Activated CD4-positive, alpha-beta T cell treated with anti-CD3 and anti-CD28 coated beads, Interleukin-2, amount 50 U/mL, for 48 hours (primary cell): ENCODE measurements at regions not wholly inside any gene's neighbourhood (a gene's known extent, or its start where the extent isn't known, plus 50 kb on each side); places are given as distances from the start of the nearest gene placed in this dataset.

Source experiments
- DNase-seq, 2 experiments: peaks; one replicate each; pipeline ENCODE4 v3.0.0-alpha.2; 2020

GRCh38 chrX:125012585-125012984, 307.1 kb upstream of the TEX13C start:
- no peak for DNase-seq

GRCh38 chrX:125029131-125029530, 290.5 kb upstream of the TEX13C start:
- no peak for DNase-seq
